Fibroblast of villous mesenchyme (primary cell): ENCODE measurements at regions not wholly inside any gene's neighbourhood (a gene's known extent, or its start where the extent isn't known, plus 50 kb on each side); places are given as distances from the start of the nearest gene placed in this dataset.

ENCODE experiments used
- DNase-seq: peaks from one replicate; pipeline ENCODE4 v3.0.0-alpha.2; 2010; ENCODE audit warnings: low read depth
- H3K4me3 ChIP-seq: 2 replicates; pipeline ENCODE4 v1.5.1; 2011; ENCODE audit warnings: low read depth, mild to moderate bottlenecking, low read length
- CTCF ChIP-seq: IDR thresholded peaks from 2 replicates; pipeline ENCODE4 v1.5.1; 2012; ENCODE audit warnings: low read depth, mild to moderate bottlenecking, low read length; ENCODE audit not compliant: insufficient read depth

DNA sequence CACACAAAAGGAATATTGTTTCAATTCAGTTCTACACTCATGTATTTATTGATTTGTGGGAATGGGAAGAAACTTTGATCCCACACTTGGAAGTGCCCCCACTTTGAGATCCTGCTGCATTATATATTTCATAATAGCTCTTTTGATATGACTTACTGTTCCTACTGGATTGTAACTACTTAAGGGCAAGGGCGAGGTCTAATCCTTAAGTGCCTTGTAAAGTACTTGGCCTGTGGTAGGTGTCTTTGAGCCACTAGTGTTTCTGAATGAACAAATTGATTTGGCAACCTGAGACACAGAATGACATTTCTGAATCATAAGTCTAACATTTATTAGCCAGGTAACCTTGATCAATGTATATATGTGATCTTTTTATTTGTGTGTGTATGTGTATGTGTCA lies 767.2 kb downstream of the RAB28 start:
- no peak for DNase-seq
- TF ChIP-seq CTCF = no peak
- no peak overlapping the region for H3K4me3 ChIP-seq

DNA sequence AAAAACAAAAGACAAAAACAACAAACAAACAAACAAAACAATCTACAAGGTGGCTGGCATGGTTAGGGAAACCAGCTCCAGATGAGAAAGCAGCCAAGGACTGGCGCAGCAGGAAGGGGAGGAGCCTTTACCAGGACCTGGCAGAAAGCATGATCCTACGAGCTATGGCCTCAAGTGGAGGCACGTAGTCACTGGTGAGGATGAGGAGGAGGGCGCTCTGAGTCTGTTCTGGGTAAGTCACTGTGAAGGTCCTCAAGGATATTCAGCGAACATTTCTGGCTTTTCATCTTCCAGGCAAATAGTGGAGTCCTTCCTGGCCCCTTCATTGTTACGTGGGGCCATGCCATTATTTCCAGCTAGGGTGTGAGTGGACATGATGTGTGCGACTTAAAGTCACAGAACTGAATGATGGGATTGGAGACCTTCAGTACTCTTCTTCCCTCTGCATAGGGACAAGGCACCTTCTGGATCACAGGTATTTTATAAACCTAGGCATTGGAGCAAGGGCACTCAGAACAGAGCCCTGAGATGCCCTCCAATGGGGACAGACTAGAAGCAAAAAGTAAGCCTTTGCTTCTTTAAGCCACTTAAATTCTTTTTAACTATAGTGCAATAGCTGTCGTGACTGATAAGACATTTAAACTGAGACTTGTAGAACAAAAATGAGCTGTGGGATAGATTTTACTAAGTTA lies 771.3 kb downstream of the RAB28 start:
- TF ChIP-seq CTCF = no peak
- DNase-seq = no peak
- H3K4me3 ChIP-seq = no peak overlapping the region

GRCh38 chr4:12707381-12708175 lies 776.6 kb downstream of the RAB28 start:
- DNase-seq = no peak
- TF ChIP-seq CTCF = no peak
- no peak overlapping the region for H3K4me3 ChIP-seq

DNA sequence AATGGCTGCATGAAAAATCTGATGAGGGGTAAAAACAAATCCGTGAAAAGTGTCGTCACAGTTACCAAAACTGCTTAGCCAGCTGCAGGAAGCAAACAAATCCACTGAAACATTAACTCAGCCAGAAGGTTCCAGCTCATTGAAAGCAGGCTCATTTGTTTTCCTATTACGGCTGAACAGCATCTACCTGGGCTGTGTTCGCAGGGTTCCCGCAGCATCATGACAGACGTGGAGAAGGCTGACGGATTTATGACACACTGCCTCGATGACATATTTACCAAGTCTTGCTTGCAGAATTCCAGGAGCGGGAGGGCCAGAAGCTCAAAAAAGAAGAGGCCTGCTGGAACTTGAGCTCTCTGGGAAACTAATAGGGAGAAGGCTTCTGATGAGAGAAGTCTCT lies 781.1 kb downstream of the RAB28 start:
- no peak for DNase-seq
- TF ChIP-seq CTCF = no peak
- H3K4me3 ChIP-seq = no peak overlapping the region

DNA sequence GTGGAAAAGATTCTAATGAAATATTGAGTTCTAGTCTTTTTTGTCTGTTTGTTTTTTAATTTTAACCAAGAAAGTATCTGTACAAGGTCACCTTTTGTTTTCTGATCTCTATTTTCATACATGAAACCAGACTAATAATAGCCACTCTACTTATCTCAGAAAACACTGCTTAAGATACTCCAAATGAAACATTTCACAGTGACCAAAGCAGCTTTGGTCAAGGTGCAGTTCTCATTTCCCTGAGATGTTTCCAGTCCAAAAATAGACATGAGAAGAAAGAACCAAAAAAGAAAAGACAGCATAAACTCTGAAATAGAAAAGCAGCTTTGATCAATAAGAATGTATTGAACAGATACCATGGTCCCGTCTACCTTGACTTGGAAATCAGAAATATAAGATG lies 782.8 kb downstream of the RAB28 start:
- no peak for DNase-seq
- no peak overlapping the region for H3K4me3 ChIP-seq
- TF ChIP-seq CTCF = no peak

DNA sequence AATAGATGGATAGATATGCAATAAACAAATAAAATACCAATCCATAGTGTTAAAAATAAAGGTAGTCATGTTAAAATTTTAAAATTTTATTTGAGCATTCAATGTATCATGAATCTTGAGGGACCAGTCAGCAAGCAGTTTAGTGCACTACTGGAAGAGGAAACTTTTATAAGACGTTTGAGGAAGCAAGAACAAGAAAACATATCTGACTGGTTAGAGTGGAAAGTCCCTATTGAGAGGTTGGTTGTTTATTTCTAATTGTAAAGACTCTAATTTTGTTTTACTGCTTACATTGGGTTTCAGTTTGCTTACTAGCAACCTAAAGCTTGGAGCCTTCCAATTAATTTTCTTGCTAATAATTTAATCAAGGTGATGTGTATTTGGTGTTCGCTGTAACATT lies 786.2 kb downstream of the RAB28 start:
- no peak for TF ChIP-seq CTCF
- no peak overlapping the region for H3K4me3 ChIP-seq
- DNase-seq = no peak

GRCh38 chr4:12692815-12693214 lies 791.3 kb downstream of the RAB28 start:
- TF ChIP-seq CTCF = no peak
- H3K4me3 ChIP-seq = no peak overlapping the region
- DNase-seq = no peak
